ENCODE measurements at regions not wholly inside any gene's neighbourhood (a gene's known extent, or its start where the extent isn't known, plus 50 kb on each side); places are given as distances from the start of the nearest gene placed in this dataset.

DNA sequence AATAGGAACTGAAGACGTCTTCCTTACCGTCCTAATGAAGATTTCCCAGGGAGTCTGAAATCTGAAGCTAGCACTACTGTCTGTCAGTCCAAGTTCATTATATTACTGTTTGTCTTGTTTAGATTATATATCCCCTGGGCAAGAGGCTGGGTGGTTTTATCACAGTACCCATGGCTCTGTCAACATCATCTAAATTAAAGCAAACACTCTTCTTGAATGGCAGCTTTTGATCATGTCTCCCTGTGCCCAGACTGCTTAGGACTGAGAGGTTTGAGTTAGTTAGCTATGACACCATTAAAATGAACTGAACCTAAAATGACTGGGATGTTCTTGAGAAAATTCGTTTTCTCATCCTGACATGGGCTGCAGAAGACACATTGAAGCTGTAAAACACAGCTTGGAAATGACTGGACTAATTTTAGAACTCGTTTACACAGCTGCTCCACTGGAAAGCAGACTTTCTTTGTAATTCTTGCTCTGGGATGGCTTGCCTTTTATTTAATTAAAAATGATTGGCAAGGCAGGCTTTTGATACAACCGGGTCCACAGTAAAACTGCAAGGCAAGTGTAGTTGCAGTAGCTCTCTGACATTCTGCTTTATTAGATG, 243.5 kb downstream of the MFSD1 start:
- TF ChIP-seq, protein P1, sequence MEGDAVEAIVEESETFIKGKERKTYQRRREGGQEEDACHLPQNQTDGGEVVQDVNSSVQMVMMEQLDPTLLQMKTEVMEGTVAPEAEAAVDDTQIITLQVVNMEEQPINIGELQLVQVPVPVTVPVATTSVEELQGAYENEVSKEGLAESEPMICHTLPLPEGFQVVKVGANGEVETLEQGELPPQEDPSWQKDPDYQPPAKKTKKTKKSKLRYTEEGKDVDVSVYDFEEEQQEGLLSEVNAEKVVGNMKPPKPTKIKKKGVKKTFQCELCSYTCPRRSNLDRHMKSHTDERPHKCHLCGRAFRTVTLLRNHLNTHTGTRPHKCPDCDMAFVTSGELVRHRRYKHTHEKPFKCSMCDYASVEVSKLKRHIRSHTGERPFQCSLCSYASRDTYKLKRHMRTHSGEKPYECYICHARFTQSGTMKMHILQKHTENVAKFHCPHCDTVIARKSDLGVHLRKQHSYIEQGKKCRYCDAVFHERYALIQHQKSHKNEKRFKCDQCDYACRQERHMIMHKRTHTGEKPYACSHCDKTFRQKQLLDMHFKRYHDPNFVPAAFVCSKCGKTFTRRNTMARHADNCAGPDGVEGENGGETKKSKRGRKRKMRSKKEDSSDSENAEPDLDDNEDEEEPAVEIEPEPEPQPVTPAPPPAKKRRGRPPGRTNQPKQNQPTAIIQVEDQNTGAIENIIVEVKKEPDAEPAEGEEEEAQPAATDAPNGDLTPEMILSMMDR (conservative IDR thresholded peaks at IDR 0.05 in 1 of 2, IDR thresholded peaks at IDR 0.05 in 1 of 2; ENCODE audit: low read depth in 1 of 2, low read length in 2 of 2): no peak
- TF ChIP-seq EZH2 (IDR thresholded peaks at IDR 0.05; ENCODE audit: low read length, missing control alignments): no peak
